Hepatocyte (in vitro differentiated cells): ENCODE measurements at regions not wholly inside any gene's neighbourhood (a gene's known extent, or its start where the extent isn't known, plus 50 kb on each side); places are given as distances from the start of the nearest gene placed in this dataset.

Experiments
- DNase-seq: peaks from one replicate; pipeline ENCODE4 v3.0.0-alpha.2; 2016; ENCODE audit warnings: low spot score
- H2AFZ ChIP-seq: fragments of 200-600 bp; sonication (generic); 2 replicates; pipeline ENCODE4 v1.6.0; 2016; ENCODE audit warnings: antibody characterized with exemption, mild to moderate bottlenecking
- H3K27ac ChIP-seq: fragments of 200-600 bp; sonication (generic); 2 replicates; pipeline ENCODE4 v1.5.1; 2016; ENCODE audit warnings: mild to moderate bottlenecking
- H3K27me3 ChIP-seq: fragments of 200-600 bp; sonication (generic); 2 replicates; pipeline ENCODE4 v1.6.1; 2016
- H3K36me3 ChIP-seq: fragments of 200-600 bp; sonication (generic); replicated peaks from 2 replicates; pipeline ENCODE4 v1.5.1; 2016; ENCODE audit warnings: low read depth; ENCODE audit not compliant: insufficient read depth
- H3K4me1 ChIP-seq: fragments of 200-600 bp; sonication (generic); 2 replicates; pipeline ENCODE4 v1.5.1; 2016; ENCODE audit warnings: mild to moderate bottlenecking, moderate library complexity; ENCODE audit not compliant: insufficient read depth
- H3K4me2 ChIP-seq: fragments of 200-600 bp; sonication (generic); 2 replicates; pipeline ENCODE4 v1.6.0; 2016
- H3K4me3 ChIP-seq: fragments of 200-600 bp; sonication (generic); 2 replicates; pipeline ENCODE4 v1.5.1; 2016; ENCODE audit warnings: mild to moderate bottlenecking
- H3K79me2 ChIP-seq: fragments of 200-600 bp; sonication (generic); 2 replicates; pipeline ENCODE4 v1.6.0; 2017; ENCODE audit warnings: mild to moderate bottlenecking
- H3K9me2 ChIP-seq: fragments of 200-600 bp; sonication (generic); replicated peaks from 2 replicates; pipeline ENCODE4 v1.6.0; 2017; ENCODE audit warnings: mild to moderate bottlenecking; ENCODE audit not compliant: insufficient read depth
- H3K9me3 ChIP-seq: fragments of 200-600 bp; sonication (generic); 2 replicates; pipeline ENCODE4 v1.5.1; 2016; ENCODE audit warnings: low read depth, mild to moderate bottlenecking
- H4K20me1 ChIP-seq: fragments of 200-600 bp; sonication (generic); 2 replicates; pipeline ENCODE4 v1.6.0; 2016; ENCODE audit warnings: mild to moderate bottlenecking; ENCODE audit not compliant: insufficient read depth, poor library complexity, severe bottlenecking
- EZH2 ChIP-seq: fragments of 200-600 bp; sonication (generic); IDR thresholded peaks from 2 replicates; pipeline ENCODE4 v1.6.1; 2016; ENCODE audit warnings: antibody characterized with exemption, mild to moderate bottlenecking, borderline replicate concordance
- EZH2phosphoT487 ChIP-seq: fragments of 200-600 bp; sonication (generic); IDR thresholded peaks from one replicate; pipeline ENCODE4 v1.6.1; 2018; ENCODE audit warnings: antibody characterized with exemption, mild to moderate bottlenecking, low read depth, moderate library complexity; ENCODE audit not compliant: unreplicated experiment, severe bottlenecking
- WGBS: methylation state at CpG from one replicate; pipeline ENCODE4 v1.1.6; 2016; ENCODE audit warnings: low lambda C conversion rate; ENCODE audit errors: missing lambda C conversion rate; 5-methylcytosine and 5-hydroxymethylcytosine counted together
- TF ChIP-seq, protein P1 (sequence below): fragments of 200-600 bp; sonication (generic); IDR thresholded peaks from 2 replicates; pipeline ENCODE4 v1.5.1; 2016; ENCODE audit warnings: antibody characterized with exemption, mild to moderate bottlenecking; ENCODE audit not compliant: poor library complexity

DNA sequence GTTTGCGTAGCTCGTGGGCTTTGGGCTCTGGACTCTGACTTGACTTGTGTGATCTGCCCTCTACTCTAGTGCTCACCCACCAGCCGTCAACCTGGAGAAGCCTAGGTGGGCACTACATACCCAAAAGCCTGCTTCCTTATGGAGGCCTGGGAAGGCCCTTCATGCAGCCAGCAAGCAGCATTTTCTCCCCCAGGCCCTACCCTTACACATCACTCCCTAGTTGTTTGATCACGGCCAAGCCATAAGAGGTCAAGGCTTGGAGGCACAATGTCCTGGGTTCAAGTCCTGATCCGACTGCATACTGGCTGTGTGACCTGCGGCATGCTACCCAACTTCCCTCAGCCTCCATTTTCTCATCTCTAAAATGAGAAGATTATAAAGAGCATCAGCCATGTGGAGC is 151.3 kb upstream of the EGFLAM start:
- no peak for DNase-seq

DNA sequence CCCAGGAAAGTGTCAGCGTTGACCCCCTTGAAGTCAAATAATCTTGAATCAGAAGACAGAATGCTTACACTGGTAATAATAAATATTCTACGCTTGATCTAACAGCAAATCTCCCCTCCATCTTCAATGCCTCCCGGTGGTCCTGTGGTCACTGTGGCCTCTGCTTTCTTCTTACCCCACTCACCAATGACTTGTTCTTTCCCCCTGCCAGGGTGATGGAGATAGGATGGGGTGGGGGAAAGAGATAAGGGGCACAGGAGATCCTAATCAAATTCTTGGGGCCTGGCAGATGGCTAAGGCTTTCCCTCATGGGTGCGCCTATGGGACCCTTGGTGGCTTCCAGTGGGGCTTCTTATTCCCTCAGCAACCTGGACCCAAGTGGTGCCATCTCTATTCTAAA is 152.6 kb upstream of the EGFLAM start:
- Histone ChIP-seq H3K27ac (no peak overlapping the region), H3K4me1 (peaks cover 12% of the 10 kb centered on the region), H2AFZ (no peak overlapping the region), H3K36me3 (no peaks in the 10 kb centered on the region), H3K27me3 (no peaks in the 10 kb centered on the region), H4K20me1 (no peaks in the 10 kb centered on the region), H3K79me2 (no peaks in the 10 kb centered on the region), H3K4me3 (no peak overlapping the region), H3K9me3 (no peaks in the 10 kb centered on the region), H3K9me2 (no peaks in the 10 kb centered on the region), H3K4me2 (no peak overlapping the region)
- no peak for DNase-seq
- 96% methylated on average over 4 of the region's 4 CpGs for WGBS
- TF ChIP-seq EZH2, result no peak
- TF ChIP-seq, protein P1, sequence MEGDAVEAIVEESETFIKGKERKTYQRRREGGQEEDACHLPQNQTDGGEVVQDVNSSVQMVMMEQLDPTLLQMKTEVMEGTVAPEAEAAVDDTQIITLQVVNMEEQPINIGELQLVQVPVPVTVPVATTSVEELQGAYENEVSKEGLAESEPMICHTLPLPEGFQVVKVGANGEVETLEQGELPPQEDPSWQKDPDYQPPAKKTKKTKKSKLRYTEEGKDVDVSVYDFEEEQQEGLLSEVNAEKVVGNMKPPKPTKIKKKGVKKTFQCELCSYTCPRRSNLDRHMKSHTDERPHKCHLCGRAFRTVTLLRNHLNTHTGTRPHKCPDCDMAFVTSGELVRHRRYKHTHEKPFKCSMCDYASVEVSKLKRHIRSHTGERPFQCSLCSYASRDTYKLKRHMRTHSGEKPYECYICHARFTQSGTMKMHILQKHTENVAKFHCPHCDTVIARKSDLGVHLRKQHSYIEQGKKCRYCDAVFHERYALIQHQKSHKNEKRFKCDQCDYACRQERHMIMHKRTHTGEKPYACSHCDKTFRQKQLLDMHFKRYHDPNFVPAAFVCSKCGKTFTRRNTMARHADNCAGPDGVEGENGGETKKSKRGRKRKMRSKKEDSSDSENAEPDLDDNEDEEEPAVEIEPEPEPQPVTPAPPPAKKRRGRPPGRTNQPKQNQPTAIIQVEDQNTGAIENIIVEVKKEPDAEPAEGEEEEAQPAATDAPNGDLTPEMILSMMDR, result no peak
- TF ChIP-seq EZH2phosphoT487, result no peak

More for the DNA sequence above, 151.3 kb upstream of the EGFLAM start:
- Histone ChIP-seq H3K9me2 (no peaks in the 10 kb centered on the region), H3K4me1 (peaks cover 12% of the 10 kb centered on the region), H3K27ac (no peak overlapping the region), H3K9me3 (no peaks in the 10 kb centered on the region), H3K27me3 (no peaks in the 10 kb centered on the region), H4K20me1 (no peaks in the 10 kb centered on the region), H3K36me3 (no peaks in the 10 kb centered on the region), H3K4me3 (no peak overlapping the region), H3K4me2 (no peak overlapping the region), H3K79me2 (no peaks in the 10 kb centered on the region), H2AFZ (no peak overlapping the region)
- TF ChIP-seq, protein P1, result no peak
- no peak for TF ChIP-seq EZH2
- TF ChIP-seq EZH2phosphoT487, result no peak
- 98% methylated on average over 6 of the region's 6 CpGs for WGBS

DNA sequence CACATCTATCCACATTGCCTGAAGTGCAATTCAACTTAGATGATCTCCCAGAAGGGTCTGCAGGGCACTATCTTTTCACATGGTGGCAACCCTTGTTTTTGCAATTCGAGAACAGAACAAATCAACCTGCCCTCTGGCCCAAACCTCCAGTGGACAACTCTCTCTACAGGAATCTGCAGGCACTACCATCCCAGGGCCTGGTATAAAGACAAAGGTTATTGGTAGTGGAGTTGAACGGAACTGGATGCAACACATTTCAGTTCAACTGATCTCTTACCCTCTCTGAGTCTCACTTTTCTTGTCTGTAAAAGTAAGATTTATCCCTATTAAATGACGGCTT is 153.2 kb upstream of the EGFLAM start:
- DNase-seq, result no peak
- Histone ChIP-seq H4K20me1 (no peaks in the 10 kb centered on the region), H3K27ac (no peak overlapping the region), H3K4me1 (peaks cover 12% of the 10 kb centered on the region), H3K36me3 (no peaks in the 10 kb centered on the region), H3K4me3 (no peak overlapping the region), H2AFZ (no peak overlapping the region), H3K79me2 (no peaks in the 10 kb centered on the region), H3K4me2 (no peak overlapping the region), H3K9me3 (no peaks in the 10 kb centered on the region), H3K9me2 (no peaks in the 10 kb centered on the region), H3K27me3 (no peaks in the 10 kb centered on the region)
- TF ChIP-seq EZH2phosphoT487, result no peak
- TF ChIP-seq, protein P1, result no peak
- TF ChIP-seq EZH2, result no peak
- 90% methylated on average over 3 of the region's 3 CpGs for whole genome bisulfite sequencing
